ENCODE measurements at regions not wholly inside any gene's neighbourhood (a gene's known extent, or its start where the extent isn't known, plus 50 kb on each side); places are given as distances from the start of the nearest gene placed in this dataset.
"Not testable (repeated sequence)": the region's sequence is repeated elsewhere in the genome, so short reads cannot be mapped to it uniquely, and the experiment has no call there.

GRCh38 chr1:22332424-22332717, 119.3 kb upstream of the ZBTB40 start:
- no peak for DNase-seq (ENCODE audit: low read depth, low spot score)

GRCh38 chr1:22332795-22333499, 118.7 kb upstream of the ZBTB40 start:
- no peak for DNase-seq (ENCODE audit: low read depth, low spot score)

GRCh38 chr1:22333516-22334121, 118.0 kb upstream of the ZBTB40 start:
- DNase-seq (ENCODE audit: low read depth, low spot score), result no peak

- DNase-seq (ENCODE audit: low read depth, low spot score), result no peak
These were observed 116.6 kb upstream of the ZBTB40 start for GRCh38 chr1:22334860-22335550.

GRCh38 chr1:22336274-22336673, 115.4 kb upstream of the ZBTB40 start:
- DNase-seq (ENCODE audit: low read depth, low spot score), result not testable (repeated sequence)

- DNase-seq (ENCODE audit: low read depth, low spot score), result not testable (repeated sequence)
These were observed 114.7 kb upstream of the ZBTB40 start for GRCh38 chr1:22336696-22337545.

GRCh38 chr1:22338071-22338765, 113.4 kb upstream of the ZBTB40 start:
- DNase-seq (ENCODE audit: low read depth, low spot score), result no peak

GRCh38 chr1:22339237-22339636, 112.4 kb upstream of the ZBTB40 start:
- DNase-seq (ENCODE audit: low read depth, low spot score), result no peak

GRCh38 chr1:22340066-22340465, 111.6 kb upstream of the ZBTB40 start:
- DNase-seq (ENCODE audit: low read depth, low spot score), result no peak

- DNase-seq (ENCODE audit: low read depth, low spot score), result no peak
These were observed 110.8 kb upstream of the ZBTB40 start for GRCh38 chr1:22340873-22341272.

- DNase-seq (ENCODE audit: low read depth, low spot score), result peak; percentile 47
These were observed 109.7 kb upstream of the ZBTB40 start for GRCh38 chr1:22341791-22342605.

- no peak for DNase-seq (ENCODE audit: low read depth, low spot score)
These were observed 108.9 kb upstream of the ZBTB40 start for GRCh38 chr1:22342734-22343191.

- no peak for DNase-seq (ENCODE audit: low read depth, low spot score)
These were observed 108.0 kb upstream of the ZBTB40 start for GRCh38 chr1:22343456-22344328.

GRCh38 chr1:22344329-22344630, 107.4 kb upstream of the ZBTB40 start:
- DNase-seq (ENCODE audit: low read depth, low spot score), result no peak

- no peak for DNase-seq (ENCODE audit: low read depth, low spot score)
These were observed 106.6 kb upstream of the ZBTB40 start for GRCh38 chr1:22344851-22345560.

GRCh38 chr1:22347854-22348760, 103.5 kb upstream of the ZBTB40 start:
- DNase-seq (ENCODE audit: low read depth, low spot score), result no peak

- no peak for DNase-seq (ENCODE audit: low read depth, low spot score)
These were observed 102.1 kb upstream of the ZBTB40 start for GRCh38 chr1:22349362-22350043.

All from astrocyte of the hippocampus (primary cell).